Activated naive CD8-positive, alpha-beta T cell treated with anti-CD3 and anti-CD28 coated beads for 36 hours (primary cell): ENCODE measurements at regions not wholly inside any gene's neighbourhood (a gene's known extent, or its start where the extent isn't known, plus 50 kb on each side); places are given as distances from the start of the nearest gene placed in this dataset.
"Not testable (repeated sequence)": the region's sequence is repeated elsewhere in the genome, so short reads cannot be mapped to it uniquely, and the experiment has no call there.

Experiments
- DNase-seq: peaks from one replicate; pipeline ENCODE4 v3.0.0; 2021
- H3K27ac Mint-ChIP-seq: one replicate; pipeline ENCODE4 v1.8.0; 2022; ENCODE audit warnings: mild to moderate bottlenecking, moderate library complexity, mixed read lengths
- H3K27me3 Mint-ChIP-seq: one replicate; pipeline ENCODE4 v1.8.0; 2022; ENCODE audit warnings: mild to moderate bottlenecking, mixed read lengths
- H3K36me3 Mint-ChIP-seq: one replicate; pipeline ENCODE4 v1.8.0; 2021; ENCODE audit warnings: mild to moderate bottlenecking, mixed read lengths
- H3K4me1 Mint-ChIP-seq: one replicate; pipeline ENCODE4 v1.8.0; 2021; ENCODE audit warnings: mixed read lengths
- H3K4me3 Mint-ChIP-seq: one replicate; pipeline ENCODE4 v1.8.0; 2022; ENCODE audit warnings: mild to moderate bottlenecking, moderate library complexity, mixed read lengths
- H3K9me3 Mint-ChIP-seq: one replicate; pipeline ENCODE4 v1.8.0; 2022; ENCODE audit warnings: mixed read lengths

DNA sequence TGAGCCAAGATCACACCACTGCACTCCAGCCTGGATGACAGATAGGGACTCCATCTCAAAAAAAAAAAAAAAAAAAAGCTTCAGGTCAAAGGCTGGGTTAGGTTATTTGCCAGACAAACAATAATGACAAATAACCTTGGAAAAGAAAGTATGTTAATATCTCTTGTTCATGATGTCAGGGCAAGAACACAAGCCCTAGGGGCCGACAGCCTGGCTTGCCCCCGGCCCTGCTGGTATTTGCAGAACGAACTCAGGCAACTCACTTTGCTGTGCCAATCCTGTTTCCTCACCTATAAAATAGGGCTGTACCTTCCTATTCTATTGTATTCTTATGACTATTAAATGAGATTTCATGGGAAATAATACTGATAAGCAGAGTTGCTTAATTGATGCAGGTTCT, 75.4 kb upstream of the CDC42EP3 start:
- Mint-ChIP-seq H3K4me3 (no peak overlapping the region), H3K4me1 (no peaks in the 10 kb centered on the region), H3K9me3 (no peaks in the 10 kb centered on the region), H3K27me3 (no peaks in the 10 kb centered on the region), H3K27ac (no peak overlapping the region), H3K36me3 (no peaks in the 10 kb centered on the region)
- DNase-seq: no peak

DNA sequence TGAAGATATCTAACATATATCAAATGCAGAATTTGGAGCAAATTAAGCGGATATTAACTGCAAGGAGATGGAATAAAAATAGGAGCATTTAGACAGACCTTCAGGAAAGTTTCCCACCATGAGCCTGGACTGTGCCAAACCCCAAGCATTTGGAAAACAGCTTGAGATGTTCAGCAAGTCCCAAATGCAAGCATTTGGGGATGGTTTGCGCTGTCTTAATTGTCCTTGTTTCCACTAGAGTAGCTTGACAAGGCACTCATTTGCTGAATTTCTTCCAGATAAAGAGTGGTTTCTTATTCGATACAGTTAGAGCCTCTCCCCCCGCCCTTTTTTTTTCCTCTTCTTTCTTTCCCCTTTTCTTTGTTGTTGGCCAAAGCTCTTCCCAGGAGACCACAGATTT, 77.1 kb upstream of the CDC42EP3 start:
- no peak overlapping the region for H3K4me3 Mint-ChIP-seq
- DNase-seq: no peak
- no peaks in the 10 kb centered on the region for H3K4me1 Mint-ChIP-seq
- H3K9me3 Mint-ChIP-seq: no peaks in the 10 kb centered on the region
- no peak overlapping the region for H3K27ac Mint-ChIP-seq
- H3K27me3 Mint-ChIP-seq: no peaks in the 10 kb centered on the region
- no peaks in the 10 kb centered on the region for H3K36me3 Mint-ChIP-seq

DNA sequence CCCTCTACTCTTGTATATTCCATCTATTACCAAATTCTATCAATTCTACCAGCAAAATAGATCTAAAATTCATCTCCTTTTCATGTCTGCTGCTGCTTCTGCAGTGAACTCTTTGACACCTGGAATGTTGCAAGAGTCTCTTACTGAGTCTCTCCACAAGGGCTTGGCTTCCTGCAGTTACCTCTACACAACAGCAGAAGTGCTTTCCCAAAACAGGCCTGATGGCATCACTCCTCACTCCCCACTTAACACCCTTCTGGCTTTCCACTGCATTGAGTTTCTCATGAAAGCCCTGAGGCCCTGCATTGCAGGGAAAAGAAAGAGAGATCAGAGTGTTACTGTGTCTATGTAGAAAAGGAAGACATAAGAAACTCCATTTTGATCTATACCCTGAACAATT, 78.8 kb upstream of the CDC42EP3 start:
- not testable (repeated sequence) for DNase-seq, H3K27me3 Mint-ChIP-seq, H3K4me3 Mint-ChIP-seq, H3K36me3 Mint-ChIP-seq, H3K4me1 Mint-ChIP-seq, H3K9me3 Mint-ChIP-seq, H3K27ac Mint-ChIP-seq

- no peak for DNase-seq
- no peak overlapping the region for H3K27ac Mint-ChIP-seq
- no peaks in the 10 kb centered on the region for H3K9me3 Mint-ChIP-seq
- H3K4me3 Mint-ChIP-seq: no peak overlapping the region
- no peaks in the 10 kb centered on the region for H3K4me1 Mint-ChIP-seq
- no peaks in the 10 kb centered on the region for H3K27me3 Mint-ChIP-seq
- no peaks in the 10 kb centered on the region for H3K36me3 Mint-ChIP-seq
Measured at GRCh38 chr2:37752766-37753165, 81.3 kb upstream of the CDC42EP3 start.

DNA sequence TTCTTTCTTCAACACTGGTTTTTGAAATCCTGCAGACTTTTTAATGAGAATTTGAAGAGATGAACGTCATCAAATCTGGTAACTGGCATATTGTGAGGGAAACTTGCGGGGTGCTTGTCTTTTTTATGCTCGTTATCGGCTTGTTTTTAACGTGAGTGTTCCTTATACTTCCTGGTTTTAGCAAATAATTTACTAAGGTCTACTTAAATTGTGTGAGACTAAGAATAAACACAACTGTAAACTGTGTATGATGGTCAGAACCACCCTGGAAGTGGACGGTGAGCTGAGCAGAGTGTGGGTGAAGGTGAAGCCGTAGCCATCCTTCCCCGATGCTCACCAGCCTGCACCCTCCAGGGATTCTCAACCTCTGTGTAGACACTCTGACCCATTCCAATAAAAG, 82.3 kb upstream of the CDC42EP3 start:
- Mint-ChIP-seq H3K9me3 (no peaks in the 10 kb centered on the region), H3K36me3 (no peaks in the 10 kb centered on the region), H3K4me3 (no peak overlapping the region), H3K27ac (no peak overlapping the region), H3K27me3 (no peaks in the 10 kb centered on the region), H3K4me1 (no peaks in the 10 kb centered on the region)
- no peak for DNase-seq

- not testable (repeated sequence) for H3K36me3 Mint-ChIP-seq, H3K27ac Mint-ChIP-seq, H3K4me1 Mint-ChIP-seq, H3K9me3 Mint-ChIP-seq, DNase-seq, H3K27me3 Mint-ChIP-seq, H3K4me3 Mint-ChIP-seq
Measured at GRCh38 chr2:37755961-37756559, 84.6 kb upstream of the CDC42EP3 start.

DNA sequence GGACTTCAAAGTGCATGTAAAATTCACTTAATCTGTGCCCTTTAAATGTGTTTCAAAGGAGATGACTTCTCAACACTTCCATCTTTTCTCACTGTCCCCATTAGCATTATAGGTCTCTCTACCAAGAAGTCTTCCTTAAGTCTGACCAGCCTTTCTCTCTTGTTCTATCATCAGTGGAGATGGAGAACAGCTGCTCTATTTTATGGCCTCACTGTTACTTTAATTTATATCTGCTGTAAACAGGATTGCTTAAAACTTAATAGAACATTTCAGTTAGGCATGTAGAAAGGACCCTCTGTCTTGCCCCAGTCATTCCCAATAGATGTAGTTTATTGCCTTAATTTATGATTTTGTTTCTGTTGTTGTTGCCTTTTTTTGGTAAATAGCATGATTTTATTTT, 86.0 kb upstream of the CDC42EP3 start:
- not testable (repeated sequence) for DNase-seq, H3K27ac Mint-ChIP-seq, H3K27me3 Mint-ChIP-seq, H3K4me3 Mint-ChIP-seq, H3K36me3 Mint-ChIP-seq, H3K4me1 Mint-ChIP-seq, H3K9me3 Mint-ChIP-seq

DNA sequence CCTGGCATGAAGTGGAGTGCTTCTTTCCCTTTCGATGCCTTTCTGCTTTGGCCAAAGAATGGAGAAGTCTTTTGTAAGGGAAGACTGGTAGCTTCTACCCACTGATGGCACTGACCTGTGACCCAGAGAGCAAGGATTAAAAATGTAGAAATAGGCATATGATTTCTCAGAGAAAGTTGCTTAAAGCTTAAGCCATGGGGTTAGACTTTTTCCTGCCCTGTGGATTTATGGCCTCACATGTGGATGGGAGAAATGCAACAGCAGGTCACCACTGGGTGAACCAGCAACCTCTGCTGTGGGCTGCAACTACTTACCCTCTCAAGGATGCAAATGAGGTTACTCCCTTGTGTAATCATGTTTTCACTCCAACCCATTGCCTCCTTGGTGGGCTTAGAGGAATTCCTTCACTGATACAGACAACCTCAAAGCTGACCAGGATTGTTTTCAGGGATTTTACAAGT, 86.7 kb upstream of the CDC42EP3 start:
- H3K4me3 Mint-ChIP-seq, DNase-seq, H3K4me1 Mint-ChIP-seq, H3K27ac Mint-ChIP-seq, H3K36me3 Mint-ChIP-seq, H3K27me3 Mint-ChIP-seq, H3K9me3 Mint-ChIP-seq: not testable (repeated sequence)

GRCh38 chr2:37759989-37760388, 88.5 kb upstream of the CDC42EP3 start:
- H3K4me1 Mint-ChIP-seq, DNase-seq, H3K36me3 Mint-ChIP-seq, H3K27ac Mint-ChIP-seq, H3K27me3 Mint-ChIP-seq, H3K4me3 Mint-ChIP-seq, H3K9me3 Mint-ChIP-seq: not testable (repeated sequence)

GRCh38 chr2:37760471-37760870, 89.0 kb upstream of the CDC42EP3 start:
- no peaks in the 10 kb centered on the region for H3K9me3 Mint-ChIP-seq
- no peaks in the 10 kb centered on the region for H3K27me3 Mint-ChIP-seq
- H3K27ac Mint-ChIP-seq: no peak overlapping the region
- no peak for DNase-seq
- H3K4me1 Mint-ChIP-seq: peaks cover 7% of the 10 kb centered on the region
- no peak overlapping the region for H3K4me3 Mint-ChIP-seq
- H3K36me3 Mint-ChIP-seq: no peaks in the 10 kb centered on the region

- not testable (repeated sequence) for H3K36me3 Mint-ChIP-seq, H3K4me3 Mint-ChIP-seq, H3K27me3 Mint-ChIP-seq, H3K4me1 Mint-ChIP-seq, H3K27ac Mint-ChIP-seq, DNase-seq, H3K9me3 Mint-ChIP-seq
Measured at GRCh38 chr2:37762281-37762680, 90.8 kb upstream of the CDC42EP3 start.

DNA sequence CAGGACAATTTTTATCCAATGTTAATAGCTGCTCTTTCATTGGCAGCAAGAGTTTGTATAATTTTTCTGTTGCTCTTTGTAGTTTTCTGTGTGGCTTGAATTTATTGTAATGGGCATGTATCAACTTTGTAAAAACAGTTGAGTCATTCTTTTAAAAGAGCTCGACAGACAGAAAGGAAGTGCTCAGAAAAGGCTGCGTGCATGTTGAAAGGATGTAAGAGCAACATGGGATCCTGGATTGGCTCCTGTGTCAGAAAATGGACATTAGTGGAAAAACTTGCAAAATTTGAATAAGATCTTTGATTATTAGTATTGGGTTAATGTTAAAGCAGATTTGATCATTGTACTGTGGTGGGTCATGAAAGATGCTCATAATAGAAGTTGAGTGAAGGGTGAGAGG, 93.3 kb upstream of the CDC42EP3 start:
- Mint-ChIP-seq H3K4me1 (peaks cover 7% of the 10 kb centered on the region), H3K9me3 (peaks cover 1% of the 10 kb centered on the region), H3K36me3 (no peaks in the 10 kb centered on the region), H3K27ac (no peak overlapping the region), H3K27me3 (no peaks in the 10 kb centered on the region), H3K4me3 (no peak overlapping the region)
- DNase-seq: no peak

DNA sequence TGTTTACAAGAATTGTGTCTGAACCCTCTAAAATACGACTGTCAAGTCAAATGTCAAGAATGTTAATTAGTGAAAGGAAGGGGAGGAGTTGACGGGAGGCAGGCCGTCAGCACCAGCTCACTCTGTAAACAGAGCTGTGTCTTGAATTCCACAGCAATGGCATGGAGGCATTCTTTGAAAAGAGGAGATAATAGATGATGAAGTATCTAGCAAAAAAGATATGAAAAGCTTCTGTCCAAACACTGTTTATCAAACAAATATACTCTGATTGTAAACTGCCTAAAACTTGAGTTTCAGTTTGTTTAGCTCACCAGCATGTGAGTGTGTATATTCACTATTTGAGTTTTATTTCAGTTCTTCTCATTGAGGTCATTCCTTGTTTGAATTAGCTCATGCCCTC, 94.7 kb upstream of the CDC42EP3 start:
- DNase-seq: no peak
- Mint-ChIP-seq H3K27me3 (no peaks in the 10 kb centered on the region), H3K4me3 (no peak overlapping the region), H3K36me3 (no peaks in the 10 kb centered on the region), H3K27ac (no peak overlapping the region), H3K9me3 (peaks cover 1% of the 10 kb centered on the region), H3K4me1 (peaks cover 7% of the 10 kb centered on the region)

DNA sequence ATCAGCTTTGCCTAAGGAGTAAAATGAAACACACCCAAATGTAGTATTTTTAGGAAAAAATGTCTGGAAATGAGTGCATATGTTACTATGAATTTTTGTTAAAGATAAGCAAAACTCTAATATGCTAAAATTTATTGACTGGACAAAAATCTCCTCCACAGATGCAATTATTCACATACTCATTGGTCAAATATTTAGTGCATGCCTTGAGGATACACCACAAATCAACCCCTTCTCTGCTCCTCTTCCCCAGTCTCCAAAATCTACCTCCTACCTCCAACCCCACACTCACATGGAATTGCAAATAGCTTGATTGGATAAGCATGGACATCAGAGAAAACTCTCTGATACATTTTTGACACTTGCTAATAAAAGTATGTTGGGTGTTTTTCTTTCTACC, 95.6 kb upstream of the CDC42EP3 start:
- H3K9me3 Mint-ChIP-seq: peaks cover 1% of the 10 kb centered on the region
- no peak for DNase-seq
- H3K27ac Mint-ChIP-seq: no peak overlapping the region
- no peaks in the 10 kb centered on the region for H3K27me3 Mint-ChIP-seq
- no peaks in the 10 kb centered on the region for H3K36me3 Mint-ChIP-seq
- peaks cover 7% of the 10 kb centered on the region for H3K4me1 Mint-ChIP-seq
- H3K4me3 Mint-ChIP-seq: no peak overlapping the region

- no peak overlapping the region for H3K27ac Mint-ChIP-seq
- peaks cover 7% of the 10 kb centered on the region for H3K4me1 Mint-ChIP-seq
- DNase-seq: no peak
- no peaks in the 10 kb centered on the region for H3K27me3 Mint-ChIP-seq
- peaks cover 1% of the 10 kb centered on the region for H3K9me3 Mint-ChIP-seq
- no peaks in the 10 kb centered on the region for H3K36me3 Mint-ChIP-seq
- no peak overlapping the region for H3K4me3 Mint-ChIP-seq
Measured at GRCh38 chr2:37767959-37768925, 96.8 kb upstream of the CDC42EP3 start.

- Mint-ChIP-seq H3K4me1 (peaks cover 4% of the 10 kb centered on the region), H3K4me3 (no peak overlapping the region), H3K27me3 (no peaks in the 10 kb centered on the region), H3K27ac (no peak overlapping the region), H3K9me3 (peaks cover 1% of the 10 kb centered on the region), H3K36me3 (no peaks in the 10 kb centered on the region)
- no peak for DNase-seq
Measured at GRCh38 chr2:37769551-37769950, 98.1 kb upstream of the CDC42EP3 start.
